GM13976 (cell line): ENCODE measurements at regions not wholly inside any gene's neighbourhood (a gene's known extent, or its start where the extent isn't known, plus 50 kb on each side); places are given as distances from the start of the nearest gene placed in this dataset.

Experiments used
- DNase-seq: peaks from one replicate; pipeline ENCODE4 v3.0.0; 2012; ENCODE audit warnings: low spot score
- in situ Hi-C: fragments of 300-500 bp; cut with MboI; formaldehyde crosslinking; loops from one replicate; pipeline ENCODE4 v1.12.0; 2022; ENCODE audit warnings: low sequenced_read_pairs, mixed read lengths, inconsistent platforms; ENCODE audit not compliant: unreplicated experiment
- TF ChIP-seq, protein P1 (sequence below): IDR thresholded peaks from 2 replicates; pipeline ENCODE4 v1.5.1; 2012; ENCODE audit warnings: borderline replicate concordance, mild to moderate bottlenecking; ENCODE audit not compliant: insufficient read depth; ENCODE audit errors: extremely low read depth, missing control alignments, control extremely low read depth

GRCh38 chr13:80469853-80470381, 129.0 kb upstream of the SPRY2 start:
- DNase-seq: no peak
- in situ Hi-C loops: no loop called here
- TF ChIP-seq, protein P1, sequence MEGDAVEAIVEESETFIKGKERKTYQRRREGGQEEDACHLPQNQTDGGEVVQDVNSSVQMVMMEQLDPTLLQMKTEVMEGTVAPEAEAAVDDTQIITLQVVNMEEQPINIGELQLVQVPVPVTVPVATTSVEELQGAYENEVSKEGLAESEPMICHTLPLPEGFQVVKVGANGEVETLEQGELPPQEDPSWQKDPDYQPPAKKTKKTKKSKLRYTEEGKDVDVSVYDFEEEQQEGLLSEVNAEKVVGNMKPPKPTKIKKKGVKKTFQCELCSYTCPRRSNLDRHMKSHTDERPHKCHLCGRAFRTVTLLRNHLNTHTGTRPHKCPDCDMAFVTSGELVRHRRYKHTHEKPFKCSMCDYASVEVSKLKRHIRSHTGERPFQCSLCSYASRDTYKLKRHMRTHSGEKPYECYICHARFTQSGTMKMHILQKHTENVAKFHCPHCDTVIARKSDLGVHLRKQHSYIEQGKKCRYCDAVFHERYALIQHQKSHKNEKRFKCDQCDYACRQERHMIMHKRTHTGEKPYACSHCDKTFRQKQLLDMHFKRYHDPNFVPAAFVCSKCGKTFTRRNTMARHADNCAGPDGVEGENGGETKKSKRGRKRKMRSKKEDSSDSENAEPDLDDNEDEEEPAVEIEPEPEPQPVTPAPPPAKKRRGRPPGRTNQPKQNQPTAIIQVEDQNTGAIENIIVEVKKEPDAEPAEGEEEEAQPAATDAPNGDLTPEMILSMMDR: no peak

DNA sequence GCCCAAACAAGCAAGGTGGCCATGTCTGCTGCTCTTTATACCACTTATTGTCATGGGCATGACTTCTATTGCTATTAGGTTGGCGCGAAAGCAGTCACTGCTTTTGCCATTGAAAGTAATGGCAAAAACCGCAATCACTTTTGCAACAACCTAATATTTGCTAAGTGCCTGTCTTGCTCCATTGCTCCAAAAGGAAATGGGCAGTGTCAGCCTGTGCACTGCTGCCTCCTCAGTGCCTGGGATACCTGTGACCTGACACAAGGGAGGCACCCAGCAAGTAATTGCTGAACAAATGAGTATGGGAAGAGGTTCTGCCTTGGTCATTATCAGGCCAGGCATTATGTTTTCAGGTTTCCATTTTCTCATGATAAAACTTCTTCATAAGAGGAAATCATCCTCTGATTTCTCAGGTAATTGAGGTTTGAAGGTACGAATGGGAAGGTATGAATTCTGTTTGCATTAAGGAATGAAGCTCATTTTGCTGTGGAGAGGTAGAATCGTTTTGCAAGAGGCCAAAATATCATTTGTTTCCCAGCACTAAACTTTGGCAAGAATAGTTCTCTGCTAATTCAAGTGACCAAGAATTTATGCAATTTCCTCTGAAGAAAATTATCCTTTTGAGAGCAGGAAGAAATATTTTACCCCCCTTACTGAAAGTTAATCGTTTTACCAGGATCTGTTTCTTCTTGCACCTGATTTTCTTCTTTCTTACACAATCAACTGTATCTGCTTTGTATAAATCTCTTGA, 128.4 kb upstream of the SPRY2 start:
- DNase-seq: no peak
- TF ChIP-seq, protein P1: no peak
- in situ Hi-C loops: no loop called here

DNA sequence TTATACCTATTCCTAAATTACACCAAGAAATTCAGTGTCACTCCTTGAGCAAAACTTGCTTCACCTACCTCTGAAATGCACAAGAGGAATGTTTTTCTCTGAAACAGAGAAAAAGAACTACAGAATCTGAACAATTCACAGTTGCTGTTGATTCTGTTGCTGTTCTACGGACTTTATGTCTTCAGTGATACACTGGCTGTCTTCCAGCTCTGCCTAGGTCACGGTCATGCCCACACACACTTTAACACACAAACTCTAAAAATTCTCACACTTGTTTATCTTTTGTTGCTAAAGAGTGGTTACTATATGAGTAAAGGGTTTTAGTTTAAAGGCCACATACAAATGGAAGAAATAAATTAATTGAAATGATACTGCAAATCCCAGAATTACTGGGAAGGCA, 124.4 kb upstream of the SPRY2 start:
- in situ Hi-C loops: no loop called here
- TF ChIP-seq, protein P1: no peak

GRCh38 chr13:80463673-80464352, 122.9 kb upstream of the SPRY2 start:
- TF ChIP-seq, protein P1: no peak
- no peak for DNase-seq
- in situ Hi-C loops: no loop called here

More for the DNA sequence above, 124.4 kb upstream of the SPRY2 start:
- no peak for DNase-seq

- TF ChIP-seq, protein P1: no peak
- in situ Hi-C loops: no loop called here
- no peak for DNase-seq
Measured at GRCh38 chr13:80462567-80462966, 121.6 kb upstream of the SPRY2 start.

DNA sequence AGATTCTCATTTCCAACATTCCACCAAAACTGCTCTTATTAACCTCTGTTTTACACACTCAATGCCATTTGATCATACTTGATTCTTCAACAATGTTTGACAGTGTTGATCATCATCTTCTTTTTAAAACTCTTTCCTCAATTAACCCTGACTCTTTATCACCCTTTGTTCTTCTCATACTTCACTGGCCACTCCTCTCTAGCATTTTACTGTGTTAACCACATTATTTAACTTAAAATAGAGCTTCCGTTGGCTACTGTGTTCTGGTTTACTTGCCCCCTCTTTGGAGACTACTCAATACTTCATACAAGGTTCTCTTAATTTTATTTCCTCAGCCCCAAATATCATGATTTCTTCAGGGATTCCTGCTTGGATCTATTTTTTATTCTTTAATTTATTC, 121.1 kb upstream of the SPRY2 start:
- no peak for DNase-seq
- in situ Hi-C loops: no loop called here
- TF ChIP-seq, protein P1: no peak
